ENCODE measurements at regions not wholly inside any gene's neighbourhood (a gene's known extent, or its start where the extent isn't known, plus 50 kb on each side); places are given as distances from the start of the nearest gene placed in this dataset.

DNA sequence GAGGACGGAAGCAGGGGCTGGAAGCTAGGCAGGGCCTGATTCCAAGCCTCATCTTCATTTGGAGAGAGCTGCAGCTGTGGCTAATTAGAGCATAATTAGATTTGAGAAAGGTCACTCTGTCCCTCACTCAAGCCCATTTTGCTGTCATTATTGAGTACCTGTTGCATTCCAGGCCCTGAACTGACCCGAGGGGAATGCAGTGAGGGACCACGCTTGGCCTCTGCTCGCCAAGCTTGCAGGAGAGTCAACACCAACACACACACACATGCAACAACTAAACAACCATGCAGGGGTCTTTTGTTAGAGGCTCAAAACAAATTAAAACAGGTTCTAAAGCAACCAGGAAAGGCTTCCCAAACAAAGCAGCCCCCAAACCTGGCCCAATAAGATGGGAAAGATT is 52.7 kb upstream of the MAMLD1 start:
- no peak for DNase-seq

DNA sequence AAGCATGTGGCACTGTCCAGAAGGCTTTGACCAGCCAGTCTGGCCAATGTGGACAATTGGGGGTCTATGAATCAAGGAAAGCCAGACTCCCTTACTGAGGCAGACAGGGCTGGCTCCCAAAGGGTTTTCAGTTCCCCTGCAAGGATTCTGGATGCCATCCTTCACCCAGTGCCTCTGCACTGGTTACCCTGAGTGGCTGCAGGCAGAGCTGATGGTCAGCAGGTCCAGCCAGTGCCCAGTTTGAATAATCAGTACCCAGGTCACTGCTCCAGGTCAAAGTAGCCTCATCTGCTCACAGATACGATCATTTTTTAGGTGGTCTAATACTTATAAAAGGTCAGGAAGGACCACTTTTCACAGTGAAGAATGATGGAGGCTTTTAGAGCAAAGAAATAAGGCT is 52.2 kb upstream of the MAMLD1 start:
- DNase-seq = no peak

- no peak for DNase-seq
These were observed 50.2 kb upstream of the MAMLD1 start for GRCh38 chrX:150312931-150313330.
